DMS153 treated with DMSO at 0.1 percent for 48 hours (cell line): ENCODE measurements at regions not wholly inside any gene's neighbourhood (a gene's known extent, or its start where the extent isn't known, plus 50 kb on each side); places are given as distances from the start of the nearest gene placed in this dataset.
"Not testable (repeated sequence)": the region's sequence is repeated elsewhere in the genome, so short reads cannot be mapped to it uniquely, and the experiment has no call there.

Source experiments
- DNase-seq: peaks from one replicate; lab custom pipeline; 2025; ENCODE audit not compliant: unreplicated experiment; lab: John Stamatoyannopoulos, UW

GRCh38 chr14:86064595-86064994, 534.7 kb downstream of the FLRT2 start:
- DNase-seq: not testable (repeated sequence)

- peak; percentile 4 for DNase-seq
Measured at GRCh38 chr14:86057018-86057667, 527.2 kb downstream of the FLRT2 start.

GRCh38 chr14:86055512-86056075, 525.6 kb downstream of the FLRT2 start:
- peak; percentile 5 for DNase-seq

DNA sequence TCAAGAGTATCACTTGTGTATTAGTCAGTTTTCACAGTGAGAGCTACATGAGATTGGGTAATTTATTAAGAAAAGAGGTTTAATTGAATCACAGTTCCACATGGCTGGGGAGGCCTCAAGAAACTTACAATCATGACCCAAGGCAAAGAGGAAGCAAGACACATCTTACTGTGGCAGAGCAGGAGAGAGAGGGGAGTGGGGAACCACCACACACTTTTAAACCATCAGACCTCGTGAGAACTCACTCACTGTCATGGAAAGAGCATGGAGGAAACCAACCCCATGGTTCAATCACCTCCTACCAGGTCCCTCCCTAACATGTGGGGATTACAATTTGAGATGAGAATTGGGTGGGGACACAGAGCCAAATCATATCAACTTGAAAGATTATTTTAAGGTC, 522.9 kb downstream of the FLRT2 start:
- DNase-seq: no peak

GRCh38 chr14:86050757-86051156, 520.8 kb downstream of the FLRT2 start:
- DNase-seq: no peak

GRCh38 chr14:86050072-86050683, 520.2 kb downstream of the FLRT2 start:
- DNase-seq: no peak

- DNase-seq: no peak
Measured at GRCh38 chr14:86039176-86039575, 509.2 kb downstream of the FLRT2 start.

- DNase-seq: no peak
Measured at GRCh38 chr14:86038387-86039042, 508.6 kb downstream of the FLRT2 start.

GRCh38 chr14:86035882-86036281, 505.9 kb downstream of the FLRT2 start:
- DNase-seq: no peak

DNA sequence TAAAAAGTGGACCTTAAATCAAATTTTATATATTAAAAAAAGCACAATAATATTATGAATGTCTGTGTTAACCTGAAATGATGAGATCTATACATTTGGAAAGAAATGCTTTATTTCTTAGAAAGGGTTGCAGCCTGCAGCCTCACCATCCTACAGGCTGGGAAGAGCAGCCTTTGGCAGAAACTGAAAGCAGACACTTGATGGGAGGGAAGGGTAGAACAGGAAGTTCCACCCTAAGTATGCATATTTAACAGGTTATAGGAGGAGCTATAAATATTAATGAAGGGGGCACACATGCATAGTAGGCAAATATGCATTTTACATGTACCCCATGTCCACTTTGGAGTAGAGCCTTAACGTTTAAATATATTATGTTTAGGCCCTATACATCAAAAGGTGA, 498.0 kb downstream of the FLRT2 start:
- no peak for DNase-seq

DNA sequence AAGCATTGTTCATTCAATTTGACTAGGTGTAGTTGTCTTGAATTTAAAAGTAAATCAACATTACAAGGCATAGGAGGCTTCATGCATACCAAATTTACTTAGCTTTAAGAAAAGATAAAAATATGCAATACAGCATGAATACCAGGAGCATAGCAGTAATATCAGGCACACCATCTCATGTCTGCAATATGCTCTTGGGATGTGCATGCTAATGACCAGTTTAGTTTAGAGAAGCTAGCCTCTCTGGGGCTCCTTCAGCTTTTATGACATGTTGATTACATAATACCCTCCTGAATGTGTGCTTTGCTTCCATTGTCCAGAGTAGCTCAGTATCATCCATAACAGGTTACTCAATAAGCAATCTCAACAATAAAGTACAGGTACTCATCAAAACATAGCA, 497.2 kb downstream of the FLRT2 start:
- peak; percentile 4 for DNase-seq

DNA sequence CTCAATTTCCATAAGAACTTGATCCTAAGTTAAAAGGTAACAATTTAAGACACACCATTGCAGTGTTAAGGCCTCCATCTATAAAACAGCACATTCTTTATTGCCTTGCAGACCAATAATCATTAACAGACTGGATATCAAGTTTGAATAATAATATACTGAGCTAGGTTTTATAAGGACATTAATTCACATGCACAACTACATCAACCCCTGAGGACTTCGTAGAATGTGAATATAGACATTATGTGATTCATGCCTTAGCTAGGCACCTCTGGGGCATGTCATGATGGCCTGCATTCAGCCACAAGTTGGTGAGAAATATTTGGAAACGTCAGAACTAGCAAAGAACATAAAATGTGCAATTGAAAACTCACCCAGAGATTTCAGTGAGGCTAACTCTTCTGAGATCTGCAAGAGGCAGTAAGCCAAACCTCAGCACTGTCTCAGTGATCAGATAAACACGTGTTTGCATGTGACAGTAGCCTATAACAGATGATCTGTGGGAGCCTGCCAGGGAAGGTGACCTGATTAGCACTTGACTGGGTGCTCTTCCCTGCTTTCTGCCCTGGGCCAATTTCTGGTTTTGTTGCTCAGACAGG, 492.2 kb downstream of the FLRT2 start:
- DNase-seq: no peak

DNA sequence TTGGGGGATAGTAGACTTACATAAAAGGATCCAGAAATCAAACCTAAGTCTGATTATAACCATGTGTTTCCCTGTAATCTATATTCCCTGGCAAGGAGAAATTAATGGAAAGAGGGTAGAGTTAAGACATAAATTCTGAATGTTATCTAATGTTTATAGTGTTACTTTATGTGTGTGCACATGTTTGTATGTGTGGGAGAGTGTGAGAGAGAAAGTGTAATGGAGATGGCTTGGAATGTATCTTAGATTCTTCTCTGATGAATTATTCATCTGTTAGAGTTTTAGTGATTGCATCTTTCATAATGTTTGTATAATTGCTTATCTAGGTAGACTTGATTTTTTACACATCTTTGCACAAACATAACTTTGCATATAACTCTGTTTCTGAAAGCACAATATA, 490.9 kb downstream of the FLRT2 start:
- DNase-seq: no peak

DNA sequence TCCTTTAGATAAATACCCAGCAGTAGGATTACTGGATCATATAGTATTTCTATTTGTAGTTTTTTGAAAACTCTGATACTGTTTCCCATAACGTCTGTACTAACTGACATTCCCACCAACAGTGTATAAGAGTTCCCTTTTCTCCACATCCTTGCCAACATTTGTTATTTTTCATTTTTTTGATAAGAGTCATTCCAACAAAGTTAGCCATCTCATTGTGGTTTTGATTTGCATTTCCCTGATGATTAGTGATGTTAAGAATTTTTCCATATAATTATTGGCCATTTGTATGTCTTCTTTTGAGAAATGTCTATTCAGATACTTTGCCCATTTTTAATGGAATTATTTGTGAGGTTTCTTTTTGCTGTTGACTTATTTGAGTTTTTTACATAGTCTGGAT, 486.0 kb downstream of the FLRT2 start:
- no peak for DNase-seq

DNA sequence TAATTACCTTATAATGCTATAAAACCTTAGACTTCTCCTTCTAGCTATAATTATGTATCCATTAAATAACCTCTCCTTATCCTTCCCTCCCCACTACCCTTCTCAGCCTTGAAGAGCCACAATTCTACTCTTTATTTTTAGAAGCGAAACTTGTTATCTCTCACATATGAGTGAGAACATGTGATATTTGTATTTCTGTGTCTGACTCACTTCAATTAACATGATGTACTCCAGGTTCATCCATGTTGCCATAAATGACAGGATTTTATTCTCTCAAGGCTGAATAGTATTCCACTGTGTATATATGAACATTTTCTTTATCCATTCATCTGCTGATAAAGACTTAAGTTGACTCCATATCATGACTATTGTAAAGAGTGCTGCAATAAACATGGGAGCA, 485.6 kb downstream of the FLRT2 start:
- DNase-seq: no peak

DNA sequence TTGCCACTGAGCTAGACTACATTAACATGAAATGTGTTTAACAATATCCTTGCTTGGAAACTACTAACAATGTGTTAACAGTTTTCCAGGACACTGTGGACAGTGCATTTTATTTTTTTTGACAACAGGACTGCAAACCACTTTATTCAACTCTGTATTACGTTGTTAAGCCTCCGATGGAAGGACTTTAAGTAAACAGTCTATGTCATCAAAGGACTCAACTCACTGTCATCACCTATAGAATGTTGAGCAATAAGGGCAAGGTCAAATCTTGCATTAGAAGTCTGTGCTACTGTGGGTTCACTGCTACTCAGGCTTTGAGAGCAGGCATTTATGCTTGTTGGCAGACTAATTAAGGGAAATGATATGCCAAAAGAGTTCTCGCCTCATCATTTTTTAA, 483.7 kb downstream of the FLRT2 start:
- DNase-seq: no peak

DNA sequence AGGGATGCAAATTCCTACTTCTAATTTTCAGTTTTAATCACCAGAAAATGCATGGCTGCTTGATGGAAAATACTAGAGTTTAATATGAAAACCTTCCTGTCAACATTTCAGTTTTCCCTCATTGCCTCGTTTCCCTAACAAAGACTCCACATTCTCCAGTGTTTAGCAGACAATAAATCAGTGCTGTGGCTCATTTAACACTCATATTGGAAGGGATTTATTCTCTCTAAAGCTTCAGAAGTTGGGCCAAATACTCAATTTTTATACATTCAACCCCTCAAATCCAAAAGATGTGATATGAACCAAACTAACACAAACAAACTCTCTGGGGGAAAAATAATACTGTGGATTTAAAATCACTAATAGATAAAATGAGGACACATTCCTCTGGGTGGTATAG, 482.5 kb downstream of the FLRT2 start:
- no peak for DNase-seq

DNA sequence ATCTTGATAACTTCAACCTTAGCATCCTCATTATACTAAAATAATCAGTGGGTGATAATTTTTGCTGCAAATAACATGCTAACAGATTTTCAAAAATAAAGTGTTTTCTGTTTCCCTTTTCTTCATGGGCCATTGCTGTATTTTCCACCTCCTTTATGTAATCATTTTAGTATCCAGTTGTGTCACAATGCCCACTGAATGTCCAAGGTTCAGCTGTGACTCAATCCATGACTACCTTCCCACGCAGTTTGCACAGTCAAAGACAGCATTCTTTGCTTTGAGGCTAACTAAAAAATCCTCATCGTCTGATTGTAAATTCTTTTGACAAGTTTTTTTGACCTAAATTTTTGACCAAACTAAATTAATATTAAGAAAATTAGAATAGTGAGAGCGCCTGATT, 474.1 kb downstream of the FLRT2 start:
- no peak for DNase-seq

GRCh38 chr14:85996551-85996950, 466.6 kb downstream of the FLRT2 start:
- no peak for DNase-seq

DNA sequence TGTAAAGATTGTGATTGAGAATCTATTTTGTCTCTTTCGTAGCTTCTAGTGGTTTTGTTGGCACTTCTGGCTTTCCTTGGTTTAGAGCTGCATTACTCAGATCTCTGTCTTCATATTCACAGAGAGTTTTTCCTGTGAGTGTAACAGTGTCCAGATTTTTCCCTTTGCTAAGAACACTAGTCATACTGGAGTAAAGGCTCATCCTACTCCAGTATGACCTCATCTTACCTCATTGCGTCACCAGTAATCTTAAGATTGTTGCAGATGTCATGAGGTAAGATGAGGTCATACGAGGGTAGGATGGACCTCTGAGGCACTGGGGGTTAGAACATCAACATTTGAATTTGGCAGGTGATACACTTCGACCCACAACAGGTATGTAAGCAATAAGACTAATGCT, 461.2 kb downstream of the FLRT2 start:
- no peak for DNase-seq

- no peak for DNase-seq
Measured at GRCh38 chr14:85987907-85988306, 458.0 kb downstream of the FLRT2 start.

DNA sequence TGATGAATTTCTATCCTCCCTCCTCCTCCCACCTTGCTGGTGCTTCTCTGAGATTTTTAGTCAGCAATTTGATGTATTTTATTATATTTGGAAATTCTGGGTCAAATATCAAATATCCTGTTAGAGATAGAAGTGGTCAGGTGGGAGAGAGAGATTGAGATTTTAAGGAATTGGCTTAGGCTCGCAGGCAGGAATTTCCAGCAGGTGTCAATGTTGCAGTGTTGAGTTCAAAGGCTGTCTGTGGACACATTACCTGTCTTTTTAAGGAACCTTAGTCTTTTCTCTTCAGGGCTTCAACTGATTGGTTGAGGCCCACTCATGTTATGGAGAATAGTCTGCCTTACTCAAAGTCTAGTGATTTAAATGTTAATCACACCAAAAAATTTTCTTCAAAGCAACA, 457.3 kb downstream of the FLRT2 start:
- no peak for DNase-seq
